ENCODE measurements at regions not wholly inside any gene's neighbourhood (a gene's known extent, or its start where the extent isn't known, plus 50 kb on each side); places are given as distances from the start of the nearest gene placed in this dataset.
A peak's percentile ranks its signal among the peaks of the same experiment; 100 is the strongest.

- DNase-seq (ENCODE audit: low read depth) = no peak
These were observed 116.9 kb downstream of the POLR2M start for GRCh38 chr15:57823325-57823882.

GRCh38 chr15:57824186-57824585, 117.7 kb downstream of the POLR2M start:
- DNase-seq (ENCODE audit: low read depth) = no peak

GRCh38 chr15:57827021-57827420, 120.5 kb downstream of the POLR2M start:
- peak; percentile 3 for DNase-seq (ENCODE audit: low read depth)

- DNase-seq (ENCODE audit: low read depth) = no peak
These were observed 121.5 kb downstream of the POLR2M start for GRCh38 chr15:57827971-57828370.

- DNase-seq (ENCODE audit: low read depth) = no peak
These were observed 125.7 kb downstream of the POLR2M start for GRCh38 chr15:57832183-57832582.

GRCh38 chr15:57835119-57835518, 128.6 kb downstream of the POLR2M start:
- DNase-seq (ENCODE audit: low read depth) = no peak

GRCh38 chr15:57849317-57849716, 142.8 kb downstream of the POLR2M start:
- DNase-seq (ENCODE audit: low read depth) = no peak

- DNase-seq (ENCODE audit: low read depth) = no peak
These were observed 148.0 kb downstream of the POLR2M start for GRCh38 chr15:57854531-57854930.

GRCh38 chr15:57857871-57858270, 151.4 kb downstream of the POLR2M start:
- DNase-seq (ENCODE audit: low read depth) = no peak

- peak; percentile 6 for DNase-seq (ENCODE audit: low read depth)
These were observed 152.7 kb downstream of the POLR2M start for GRCh38 chr15:57859130-57859685.

- DNase-seq (ENCODE audit: low read depth) = peak; percentile 69
These were observed 154.6 kb downstream of the POLR2M start for GRCh38 chr15:57861034-57861638.

GRCh38 chr15:57861815-57862586, 155.5 kb downstream of the POLR2M start:
- peak; percentile 53 for DNase-seq (ENCODE audit: low read depth)

- no peak for DNase-seq (ENCODE audit: low read depth)
These were observed 156.2 kb downstream of the POLR2M start for GRCh38 chr15:57862761-57863160.

- no peak for DNase-seq (ENCODE audit: low read depth)
These were observed 158.8 kb downstream of the POLR2M start for GRCh38 chr15:57865294-57865693.

GRCh38 chr15:57866149-57866736, 159.7 kb downstream of the POLR2M start:
- DNase-seq (ENCODE audit: low read depth) = peak; percentile 40

GRCh38 chr15:57867970-57868798, 161.7 kb downstream of the POLR2M start:
- no peak for DNase-seq (ENCODE audit: low read depth)

GRCh38 chr15:57870667-57871066, 164.2 kb downstream of the POLR2M start:
- DNase-seq (ENCODE audit: low read depth) = no peak

- DNase-seq (ENCODE audit: low read depth) = no peak
These were observed 165.9 kb downstream of the POLR2M start for GRCh38 chr15:57872281-57873030.

GRCh38 chr15:57873564-57874209, 167.2 kb downstream of the POLR2M start:
- peak; percentile 18 for DNase-seq (ENCODE audit: low read depth)

GRCh38 chr15:57875347-57875746, 168.8 kb downstream of the POLR2M start:
- DNase-seq (ENCODE audit: low read depth) = no peak
